ENCODE measurements at regions not wholly inside any gene's neighbourhood (a gene's known extent, or its start where the extent isn't known, plus 50 kb on each side); places are given as distances from the start of the nearest gene placed in this dataset.

DNA sequence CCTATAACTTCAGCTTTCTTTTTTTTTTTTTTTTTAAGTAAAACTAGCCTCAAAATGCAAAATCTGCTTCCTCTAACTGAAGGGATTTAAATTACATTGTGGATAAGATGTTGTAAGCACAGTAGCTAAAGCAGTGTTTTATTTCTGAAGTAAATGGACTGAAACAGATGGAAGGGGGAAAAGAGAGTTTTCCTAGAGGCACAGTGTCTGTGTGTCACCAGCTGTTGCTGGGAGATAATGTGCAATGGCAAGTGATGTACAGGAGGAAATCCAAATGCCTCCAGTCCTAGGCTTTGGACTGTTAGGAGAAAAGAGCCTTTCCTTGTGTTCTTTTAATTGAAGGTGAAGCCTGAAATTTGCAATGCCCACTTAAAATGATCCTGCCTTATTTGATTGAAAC, 672.1 kb downstream of the GRXCR1 start:
- TF ChIP-seq, protein P1, sequence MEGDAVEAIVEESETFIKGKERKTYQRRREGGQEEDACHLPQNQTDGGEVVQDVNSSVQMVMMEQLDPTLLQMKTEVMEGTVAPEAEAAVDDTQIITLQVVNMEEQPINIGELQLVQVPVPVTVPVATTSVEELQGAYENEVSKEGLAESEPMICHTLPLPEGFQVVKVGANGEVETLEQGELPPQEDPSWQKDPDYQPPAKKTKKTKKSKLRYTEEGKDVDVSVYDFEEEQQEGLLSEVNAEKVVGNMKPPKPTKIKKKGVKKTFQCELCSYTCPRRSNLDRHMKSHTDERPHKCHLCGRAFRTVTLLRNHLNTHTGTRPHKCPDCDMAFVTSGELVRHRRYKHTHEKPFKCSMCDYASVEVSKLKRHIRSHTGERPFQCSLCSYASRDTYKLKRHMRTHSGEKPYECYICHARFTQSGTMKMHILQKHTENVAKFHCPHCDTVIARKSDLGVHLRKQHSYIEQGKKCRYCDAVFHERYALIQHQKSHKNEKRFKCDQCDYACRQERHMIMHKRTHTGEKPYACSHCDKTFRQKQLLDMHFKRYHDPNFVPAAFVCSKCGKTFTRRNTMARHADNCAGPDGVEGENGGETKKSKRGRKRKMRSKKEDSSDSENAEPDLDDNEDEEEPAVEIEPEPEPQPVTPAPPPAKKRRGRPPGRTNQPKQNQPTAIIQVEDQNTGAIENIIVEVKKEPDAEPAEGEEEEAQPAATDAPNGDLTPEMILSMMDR (conservative IDR thresholded peaks at IDR 0.05; ENCODE audit: low read depth in 2 of 2), result no peak
- no peak for TF ChIP-seq POLR2AphosphoS5 (IDR thresholded peaks at IDR 0.05; ENCODE audit: low read depth)
- TF ChIP-seq EZH2 (IDR thresholded peaks at IDR 0.05; ENCODE audit: low read depth, unreplicated experiment), result no peak
- no peak for TF ChIP-seq REST (IDR thresholded peaks at IDR 0.05; ENCODE audit: unreplicated experiment)
- no peak for TF ChIP-seq NANOG (IDR thresholded peaks at IDR 0.05; ENCODE audit: borderline replicate concordance)
- TF ChIP-seq EZH2phosphoT487 (IDR thresholded peaks at IDR 0.05; ENCODE audit: unreplicated experiment), result no peak
- no peak for TF ChIP-seq JUNB (IDR thresholded peaks at IDR 0.05; ENCODE audit: unreplicated experiment)
- no peak for TF ChIP-seq STAT1 (IDR thresholded peaks at IDR 0.05; ENCODE audit: unreplicated experiment)
- TF ChIP-seq ZNF114 (CRISPR knock-in tag; IDR thresholded peaks at IDR 0.05), result no peak
- no peak for TF ChIP-seq CREB1 (CRISPR knock-in tag; IDR thresholded peaks at IDR 0.05; ENCODE audit: low read depth)
- no peak for TF ChIP-seq ETS1 (IDR thresholded peaks at IDR 0.05)

Measured in GM23338 (cell line).